Fibroblast of villous mesenchyme (primary cell): ENCODE measurements at regions not wholly inside any gene's neighbourhood (a gene's known extent, or its start where the extent isn't known, plus 50 kb on each side); places are given as distances from the start of the nearest gene placed in this dataset.

Experiments used
- DNase-seq: peaks from one replicate; pipeline ENCODE4 v3.0.0-alpha.2; 2010; ENCODE audit warnings: low read depth
- H3K4me3 ChIP-seq: 2 replicates; pipeline ENCODE4 v1.5.1; 2011; ENCODE audit warnings: low read depth, mild to moderate bottlenecking, low read length
- CTCF ChIP-seq: IDR thresholded peaks from 2 replicates; pipeline ENCODE4 v1.5.1; 2012; ENCODE audit warnings: low read depth, mild to moderate bottlenecking, low read length; ENCODE audit not compliant: insufficient read depth

- no peak for TF ChIP-seq CTCF
- no peak for DNase-seq
- H3K4me3 ChIP-seq, result no peak overlapping the region
These were observed 122.6 kb upstream of the LOC128125822 start for GRCh38 chr6:63449714-63450113.

- DNase-seq, result no peak
- H3K4me3 ChIP-seq, result no peak overlapping the region
- TF ChIP-seq CTCF, result no peak
These were observed 121.0 kb upstream of the LOC128125822 start for GRCh38 chr6:63451238-63451637.

GRCh38 chr6:63452125-63452524 lies 120.2 kb upstream of the LOC128125822 start:
- peak; percentile 43 for DNase-seq
- no peak for TF ChIP-seq CTCF
- no peak overlapping the region for H3K4me3 ChIP-seq

GRCh38 chr6:63456734-63457133 lies 115.5 kb upstream of the LOC128125822 start:
- TF ChIP-seq CTCF, result no peak
- DNase-seq, result no peak
- H3K4me3 ChIP-seq, result no peak overlapping the region

- H3K4me3 ChIP-seq, result no peak overlapping the region
- DNase-seq, result no peak
- no peak for TF ChIP-seq CTCF
These were observed 113.7 kb upstream of the LOC128125822 start for GRCh38 chr6:63458480-63459115.

- no peak overlapping the region for H3K4me3 ChIP-seq
- TF ChIP-seq CTCF, result no peak
- DNase-seq, result no peak
These were observed 112.5 kb upstream of the LOC128125822 start for GRCh38 chr6:63459814-63460213.

GRCh38 chr6:63460971-63461370 lies 111.3 kb upstream of the LOC128125822 start:
- DNase-seq, result no peak
- TF ChIP-seq CTCF, result no peak
- no peak overlapping the region for H3K4me3 ChIP-seq
